Muscle layer of colon (tissue), 2 donors: ENCODE measurements at regions not wholly inside any gene's neighbourhood (a gene's known extent, or its start where the extent isn't known, plus 50 kb on each side); places are given as distances from the start of the nearest gene placed in this dataset.
"Not testable (repeated sequence)": the region's sequence is repeated elsewhere in the genome, so short reads cannot be mapped to it uniquely, and the experiment has no call there.

Source experiments
- H3K27ac ChIP-seq: one replicate; pipeline ENCODE4 v1.7.0; 2013; ENCODE audit warnings: low read depth, mild to moderate bottlenecking, low read length, moderate library complexity
- H3K27me3 ChIP-seq, 2 donors: one replicate each; pipeline ENCODE4 v1.7.0; 2013; ENCODE audit warnings: low read length in 2 of 2, mild to moderate bottlenecking in 2 of 2; ENCODE audit not compliant: insufficient read depth in 2 of 2, control insufficient read depth in 1 of 2
- H3K36me3 ChIP-seq: one replicate; pipeline ENCODE4 v1.7.0; 2013; ENCODE audit warnings: mild to moderate bottlenecking, low read length; ENCODE audit not compliant: insufficient read depth
- H3K4me1 ChIP-seq: one replicate; pipeline ENCODE4 v1.7.0; 2013; ENCODE audit warnings: mild to moderate bottlenecking, low read length; ENCODE audit not compliant: insufficient read depth
- H3K4me3 ChIP-seq, 2 donors: one replicate each; pipeline ENCODE4 v1.7.0; 2013; ENCODE audit warnings: low read length in 2 of 2, low read depth in 1 of 2, mild to moderate bottlenecking in 1 of 2, moderate library complexity in 1 of 2
- H3K9ac ChIP-seq: one replicate; pipeline ENCODE4 v1.7.0; 2013; ENCODE audit warnings: low read length
- H3K9me3 ChIP-seq: one replicate; pipeline ENCODE4 v1.7.0; 2013; ENCODE audit warnings: mild to moderate bottlenecking, low read length
- donor health status: abdominal sarcoma.
- donor health status: Adenocarcinoma of cecum.

DNA sequence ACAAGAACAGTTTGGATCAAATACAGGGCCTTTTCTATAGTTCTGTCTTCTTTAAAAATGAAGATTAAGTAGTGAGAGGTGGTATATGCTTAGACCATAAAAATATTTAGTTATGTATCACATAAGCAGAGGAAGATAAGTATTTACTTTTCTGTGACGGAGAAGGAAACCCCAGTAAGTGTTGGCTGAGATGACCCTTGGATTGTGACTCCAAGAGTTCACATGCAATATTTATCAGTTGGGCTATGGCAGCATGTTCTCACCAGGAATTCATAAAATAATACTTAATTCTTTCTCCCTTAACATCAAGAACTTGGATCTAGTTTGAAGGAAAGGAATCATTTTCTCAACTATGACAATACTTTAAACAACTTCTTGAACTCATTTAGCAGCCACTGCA, 98.4 kb upstream of the TBX18 start:
- Histone ChIP-seq H3K9me3 (no peaks in the 10 kb centered on the region), H3K36me3 (no peaks in the 10 kb centered on the region), H3K27me3 (no peaks in the 10 kb centered on the region), H3K4me3 (no peak overlapping the region), H3K9ac (no peak overlapping the region), H3K4me1 (no peaks in the 10 kb centered on the region), H3K27ac (no peak overlapping the region)

- Histone ChIP-seq H3K27ac (no peak overlapping the region), H3K27me3 (no peaks in the 10 kb centered on the region), H3K4me3 (no peak overlapping the region), H3K4me1 (no peaks in the 10 kb centered on the region), H3K36me3 (no peaks in the 10 kb centered on the region), H3K9me3 (no peaks in the 10 kb centered on the region), H3K9ac (no peak overlapping the region)
Measured at GRCh38 chr6:84860920-84861319, 96.5 kb upstream of the TBX18 start.

GRCh38 chr6:84860509-84860908, 96.1 kb upstream of the TBX18 start:
- H3K9me3 ChIP-seq = no peaks in the 10 kb centered on the region
- H3K4me3 ChIP-seq = no peak overlapping the region
- H3K4me1 ChIP-seq = no peaks in the 10 kb centered on the region
- H3K9ac ChIP-seq = no peak overlapping the region
- no peaks in the 10 kb centered on the region for H3K36me3 ChIP-seq
- H3K27ac ChIP-seq = no peak overlapping the region
- H3K27me3 ChIP-seq = no peaks in the 10 kb centered on the region

GRCh38 chr6:84854811-84855400, 90.5 kb upstream of the TBX18 start:
- H3K27me3 ChIP-seq = no peaks in the 10 kb centered on the region
- H3K36me3 ChIP-seq = no peaks in the 10 kb centered on the region
- H3K4me3 ChIP-seq = no peak overlapping the region
- H3K27ac ChIP-seq = no peak overlapping the region
- H3K9me3 ChIP-seq = no peaks in the 10 kb centered on the region
- no peak overlapping the region for H3K9ac ChIP-seq
- H3K4me1 ChIP-seq = no peaks in the 10 kb centered on the region

GRCh38 chr6:84853901-84854300, 89.5 kb upstream of the TBX18 start:
- no peaks in the 10 kb centered on the region for H3K36me3 ChIP-seq
- no peaks in the 10 kb centered on the region for H3K27me3 ChIP-seq
- no peaks in the 10 kb centered on the region for H3K4me1 ChIP-seq
- H3K9ac ChIP-seq = no peak overlapping the region
- H3K9me3 ChIP-seq = no peaks in the 10 kb centered on the region
- no peak overlapping the region for H3K27ac ChIP-seq
- H3K4me3 ChIP-seq = no peak overlapping the region

GRCh38 chr6:84848960-84849359, 84.6 kb upstream of the TBX18 start:
- Histone ChIP-seq H3K27me3 (no peaks in the 10 kb centered on the region), H3K27ac (no peak overlapping the region), H3K4me3 (no peak overlapping the region), H3K9me3 (no peaks in the 10 kb centered on the region), H3K9ac (no peak overlapping the region), H3K36me3 (no peaks in the 10 kb centered on the region), H3K4me1 (no peaks in the 10 kb centered on the region)

DNA sequence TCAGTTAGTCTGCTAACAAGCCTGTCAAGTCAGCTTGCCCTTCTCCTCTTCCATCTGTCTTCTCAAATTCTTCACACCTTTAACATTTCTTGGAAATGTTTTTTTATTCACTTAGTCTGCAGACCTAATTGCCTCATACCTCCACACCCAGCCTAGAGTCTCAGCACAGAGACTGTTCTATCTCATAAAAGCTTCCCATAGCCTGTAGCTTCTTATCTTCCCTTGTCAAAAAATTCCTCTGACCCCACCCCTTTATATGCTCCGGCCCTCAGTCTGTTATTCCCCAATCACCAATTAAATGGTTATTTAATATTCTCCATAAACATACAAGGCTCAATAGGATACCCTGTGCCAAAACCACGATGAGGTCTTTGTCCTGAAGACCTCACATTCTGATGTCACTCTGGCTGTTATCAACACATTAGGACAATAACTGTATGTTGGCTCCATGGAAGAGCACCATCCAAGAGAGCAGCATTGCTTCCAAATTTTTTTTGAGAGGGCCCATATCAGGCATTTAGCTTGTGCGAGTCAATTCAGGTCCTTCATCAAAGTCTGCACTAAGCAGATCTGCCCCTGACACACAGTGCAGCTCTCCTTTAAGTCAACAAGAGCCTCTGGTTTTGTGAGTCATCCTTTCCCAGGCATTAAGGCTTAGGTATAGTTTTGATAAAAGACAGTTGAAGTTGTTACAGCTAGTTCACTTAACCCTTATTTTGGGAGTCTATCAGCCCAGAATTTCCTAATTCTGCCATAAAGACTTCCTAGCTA, 83.2 kb upstream of the TBX18 start:
- Histone ChIP-seq H3K4me3 (no peak overlapping the region), H3K36me3 (no peaks in the 10 kb centered on the region), H3K4me1 (no peaks in the 10 kb centered on the region), H3K9ac (no peak overlapping the region), H3K9me3 (no peaks in the 10 kb centered on the region), H3K27me3 (no peaks in the 10 kb centered on the region), H3K27ac (no peak overlapping the region)

GRCh38 chr6:84842525-84843166, 78.2 kb upstream of the TBX18 start:
- H3K4me1 ChIP-seq = no peaks in the 10 kb centered on the region
- H3K27me3 ChIP-seq = no peaks in the 10 kb centered on the region

GRCh38 chr6:84837068-84837866, 72.9 kb upstream of the TBX18 start:
- not testable (repeated sequence) for H3K4me1 ChIP-seq, H3K9me3 ChIP-seq, H3K36me3 ChIP-seq, H3K4me3 ChIP-seq, H3K27ac ChIP-seq, H3K9ac ChIP-seq, H3K27me3 ChIP-seq

More at GRCh38 chr6:84842525-84843166, 78.2 kb upstream of the TBX18 start:
- H3K36me3 ChIP-seq = no peaks in the 10 kb centered on the region
- no peak overlapping the region for H3K9ac ChIP-seq
- H3K4me3 ChIP-seq = no peak overlapping the region
- H3K9me3 ChIP-seq = no peaks in the 10 kb centered on the region
- no peak overlapping the region for H3K27ac ChIP-seq

DNA sequence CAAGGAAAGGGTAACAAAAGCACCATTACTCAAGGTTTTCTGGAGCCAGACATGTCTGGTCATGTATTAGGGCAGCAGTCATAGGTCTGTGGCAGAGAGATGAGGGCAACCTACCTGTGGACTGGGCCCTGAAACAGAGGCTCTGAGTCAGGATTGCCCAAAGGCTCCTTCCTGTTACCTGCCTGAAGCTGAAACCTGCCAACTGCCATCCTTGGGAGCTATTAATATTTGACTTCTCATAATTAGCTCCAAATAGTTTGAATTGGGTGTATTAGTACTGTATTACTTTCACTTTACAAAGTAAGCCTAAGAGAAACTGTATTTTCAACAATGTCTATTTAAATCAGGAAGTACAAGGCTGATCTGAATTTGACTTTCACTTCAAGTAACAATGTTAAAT, 72.0 kb upstream of the TBX18 start:
- H3K27me3 ChIP-seq = no peaks in the 10 kb centered on the region
- H3K9me3 ChIP-seq = no peaks in the 10 kb centered on the region
- H3K9ac ChIP-seq = no peak overlapping the region
- H3K36me3 ChIP-seq = no peaks in the 10 kb centered on the region
- no peak overlapping the region for H3K4me3 ChIP-seq
- H3K27ac ChIP-seq = no peak overlapping the region
- no peaks in the 10 kb centered on the region for H3K4me1 ChIP-seq

DNA sequence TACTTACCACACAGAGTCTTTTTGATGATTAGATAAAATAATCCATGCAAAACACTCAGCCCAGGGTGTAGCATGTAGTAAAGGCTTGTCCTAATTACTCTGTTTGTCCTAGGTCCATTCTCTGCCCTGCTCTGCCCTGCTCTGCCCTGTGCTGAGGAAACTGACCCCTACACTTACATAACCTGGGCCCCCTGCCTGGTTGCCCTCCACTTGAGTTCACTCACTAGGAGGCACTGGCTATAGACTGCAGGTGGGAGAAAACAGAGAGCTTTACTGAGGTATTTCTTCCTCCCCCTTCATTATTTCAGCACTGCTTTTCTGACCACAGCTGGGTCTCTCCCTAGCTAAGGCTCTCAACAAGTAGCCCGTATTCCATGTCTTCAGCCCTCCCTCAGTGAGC, 70.9 kb upstream of the TBX18 start:
- H3K27ac ChIP-seq = no peak overlapping the region

More for the DNA sequence above, 70.9 kb upstream of the TBX18 start:
- no peak overlapping the region for H3K4me3 ChIP-seq
- H3K4me1 ChIP-seq = no peaks in the 10 kb centered on the region
- H3K9ac ChIP-seq = no peak overlapping the region
- no peaks in the 10 kb centered on the region for H3K27me3 ChIP-seq
- H3K36me3 ChIP-seq = no peaks in the 10 kb centered on the region
- no peaks in the 10 kb centered on the region for H3K9me3 ChIP-seq
